Breast epithelium (tissue), 3 donors: ENCODE measurements at regions not wholly inside any gene's neighbourhood (a gene's known extent, or its start where the extent isn't known, plus 50 kb on each side); places are given as distances from the start of the nearest gene placed in this dataset.
"Not testable (repeated sequence)": the region's sequence is repeated elsewhere in the genome, so short reads cannot be mapped to it uniquely, and the experiment has no call there.

Experiments used
- POLR2A ChIP-seq: fragments of 450-650 bp; IDR thresholded peaks from one replicate; pipeline ENCODE4 v1.6.1; 2016; ENCODE audit warnings: antibody characterized with exemption, mild to moderate bottlenecking, moderate library complexity
- POLR2AphosphoS5 ChIP-seq, 3 donors: sonication (generic); formaldehyde crosslinking; IDR thresholded peaks; one replicate each; pipeline ENCODE4 v1.6.1; 2017; ENCODE audit warnings: antibody characterized with exemption in 3 of 3
- TF ChIP-seq, protein P1 (sequence below), 3 donors: fragments of 450-650 bp; IDR thresholded peaks; one replicate each; pipeline ENCODE4 v1.5.1; 2016 to 2017; ENCODE audit warnings: antibody characterized with exemption in 3 of 3, mild to moderate bottlenecking in 3 of 3, moderate library complexity in 3 of 3

DNA sequence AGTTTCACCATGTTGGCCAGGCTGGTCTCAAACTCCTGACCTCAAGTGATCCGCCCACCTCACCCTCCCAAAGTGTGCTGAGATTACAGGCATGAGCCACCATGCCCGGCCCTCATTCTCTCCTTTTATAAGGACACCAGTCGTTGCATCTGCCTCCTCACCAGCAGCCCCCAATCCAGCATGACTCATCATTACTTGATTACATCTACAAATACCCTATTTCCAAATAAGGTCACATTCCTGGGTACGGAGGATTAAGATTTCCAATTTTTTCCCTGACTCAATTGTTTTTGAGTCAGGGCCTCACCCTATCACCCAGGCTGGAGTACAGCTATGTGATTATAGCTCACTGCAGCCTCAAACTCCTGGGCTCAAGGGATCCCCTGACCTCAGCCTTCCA is 49.8 kb upstream of the DEFB108B start:
- not testable (repeated sequence) for TF ChIP-seq POLR2A; POLR2AphosphoS5 (IDR thresholded peaks at IDR 0.05)
- TF ChIP-seq, protein P1, sequence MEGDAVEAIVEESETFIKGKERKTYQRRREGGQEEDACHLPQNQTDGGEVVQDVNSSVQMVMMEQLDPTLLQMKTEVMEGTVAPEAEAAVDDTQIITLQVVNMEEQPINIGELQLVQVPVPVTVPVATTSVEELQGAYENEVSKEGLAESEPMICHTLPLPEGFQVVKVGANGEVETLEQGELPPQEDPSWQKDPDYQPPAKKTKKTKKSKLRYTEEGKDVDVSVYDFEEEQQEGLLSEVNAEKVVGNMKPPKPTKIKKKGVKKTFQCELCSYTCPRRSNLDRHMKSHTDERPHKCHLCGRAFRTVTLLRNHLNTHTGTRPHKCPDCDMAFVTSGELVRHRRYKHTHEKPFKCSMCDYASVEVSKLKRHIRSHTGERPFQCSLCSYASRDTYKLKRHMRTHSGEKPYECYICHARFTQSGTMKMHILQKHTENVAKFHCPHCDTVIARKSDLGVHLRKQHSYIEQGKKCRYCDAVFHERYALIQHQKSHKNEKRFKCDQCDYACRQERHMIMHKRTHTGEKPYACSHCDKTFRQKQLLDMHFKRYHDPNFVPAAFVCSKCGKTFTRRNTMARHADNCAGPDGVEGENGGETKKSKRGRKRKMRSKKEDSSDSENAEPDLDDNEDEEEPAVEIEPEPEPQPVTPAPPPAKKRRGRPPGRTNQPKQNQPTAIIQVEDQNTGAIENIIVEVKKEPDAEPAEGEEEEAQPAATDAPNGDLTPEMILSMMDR (IDR thresholded peaks at IDR 0.05) = not testable (repeated sequence)
